ENCODE measurements at regions not wholly inside any gene's neighbourhood (a gene's known extent, or its start where the extent isn't known, plus 50 kb on each side); places are given as distances from the start of the nearest gene placed in this dataset.

- TF ChIP-seq YY1 (IDR thresholded peaks at IDR 0.05; ENCODE audit: borderline replicate concordance in 1 of 3, control insufficient read depth in 1 of 3, extremely low read depth in 1 of 3, insufficient read depth in 3 of 3, insufficient read length in 1 of 3, insufficient replicate concordance in 2 of 3, low read depth in 1 of 3, low read length in 2 of 3), result peak in 1 of 3 experiments; percentile 44
- TF ChIP-seq ZNF41 (CRISPR knock-in tag; conservative IDR thresholded peaks at IDR 0.05), result no peak
- TF ChIP-seq RUNX1 (IDR thresholded peaks at IDR 0.05; ENCODE audit: low read depth), result no peak
- no peak for TF ChIP-seq PPARD (CRISPR knock-in tag; IDR thresholded peaks at IDR 0.05)
- TF ChIP-seq ZNF133 (CRISPR knock-in tag; IDR thresholded peaks at IDR 0.05), result no peak
- TF ChIP-seq HMBOX1 (IDR thresholded peaks at IDR 0.05), result 0 out of 2 replicates have a peak, but pooled peaks have one; percentile 39
- TF ChIP-seq NFRKB (IDR thresholded peaks at IDR 0.05; ENCODE audit: low read depth), result peak; percentile 62; the same call in 1 of the 2 replicates
- TF ChIP-seq, protein P1, sequence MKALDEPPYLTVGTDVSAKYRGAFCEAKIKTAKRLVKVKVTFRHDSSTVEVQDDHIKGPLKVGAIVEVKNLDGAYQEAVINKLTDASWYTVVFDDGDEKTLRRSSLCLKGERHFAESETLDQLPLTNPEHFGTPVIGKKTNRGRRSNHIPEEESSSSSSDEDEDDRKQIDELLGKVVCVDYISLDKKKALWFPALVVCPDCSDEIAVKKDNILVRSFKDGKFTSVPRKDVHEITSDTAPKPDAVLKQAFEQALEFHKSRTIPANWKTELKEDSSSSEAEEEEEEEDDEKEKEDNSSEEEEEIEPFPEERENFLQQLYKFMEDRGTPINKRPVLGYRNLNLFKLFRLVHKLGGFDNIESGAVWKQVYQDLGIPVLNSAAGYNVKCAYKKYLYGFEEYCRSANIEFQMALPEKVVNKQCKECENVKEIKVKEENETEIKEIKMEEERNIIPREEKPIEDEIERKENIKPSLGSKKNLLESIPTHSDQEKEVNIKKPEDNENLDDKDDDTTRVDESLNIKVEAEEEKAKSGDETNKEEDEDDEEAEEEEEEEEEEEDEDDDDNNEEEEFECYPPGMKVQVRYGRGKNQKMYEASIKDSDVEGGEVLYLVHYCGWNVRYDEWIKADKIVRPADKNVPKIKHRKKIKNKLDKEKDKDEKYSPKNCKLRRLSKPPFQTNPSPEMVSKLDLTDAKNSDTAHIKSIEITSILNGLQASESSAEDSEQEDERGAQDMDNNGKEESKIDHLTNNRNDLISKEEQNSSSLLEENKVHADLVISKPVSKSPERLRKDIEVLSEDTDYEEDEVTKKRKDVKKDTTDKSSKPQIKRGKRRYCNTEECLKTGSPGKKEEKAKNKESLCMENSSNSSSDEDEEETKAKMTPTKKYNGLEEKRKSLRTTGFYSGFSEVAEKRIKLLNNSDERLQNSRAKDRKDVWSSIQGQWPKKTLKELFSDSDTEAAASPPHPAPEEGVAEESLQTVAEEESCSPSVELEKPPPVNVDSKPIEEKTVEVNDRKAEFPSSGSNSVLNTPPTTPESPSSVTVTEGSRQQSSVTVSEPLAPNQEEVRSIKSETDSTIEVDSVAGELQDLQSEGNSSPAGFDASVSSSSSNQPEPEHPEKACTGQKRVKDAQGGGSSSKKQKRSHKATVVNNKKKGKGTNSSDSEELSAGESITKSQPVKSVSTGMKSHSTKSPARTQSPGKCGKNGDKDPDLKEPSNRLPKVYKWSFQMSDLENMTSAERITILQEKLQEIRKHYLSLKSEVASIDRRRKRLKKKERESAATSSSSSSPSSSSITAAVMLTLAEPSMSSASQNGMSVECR (CRISPR knock-in tag; IDR thresholded peaks at IDR 0.05), result no peak
- TF ChIP-seq ZNF175 (CRISPR knock-in tag; IDR thresholded peaks at IDR 0.05; ENCODE audit: low read depth), result peak; percentile 94
- TF ChIP-seq ZBTB11 (CRISPR knock-in tag; IDR thresholded peaks at IDR 0.05), result peak in 1 of 3 experiments; percentile 51; a peak in 1 of 6 replicates
- TF ChIP-seq RBM34 (IDR thresholded peaks at IDR 0.05; ENCODE audit: borderline replicate concordance, insufficient read depth, low read length), result no peak
- TF ChIP-seq, protein P2, sequence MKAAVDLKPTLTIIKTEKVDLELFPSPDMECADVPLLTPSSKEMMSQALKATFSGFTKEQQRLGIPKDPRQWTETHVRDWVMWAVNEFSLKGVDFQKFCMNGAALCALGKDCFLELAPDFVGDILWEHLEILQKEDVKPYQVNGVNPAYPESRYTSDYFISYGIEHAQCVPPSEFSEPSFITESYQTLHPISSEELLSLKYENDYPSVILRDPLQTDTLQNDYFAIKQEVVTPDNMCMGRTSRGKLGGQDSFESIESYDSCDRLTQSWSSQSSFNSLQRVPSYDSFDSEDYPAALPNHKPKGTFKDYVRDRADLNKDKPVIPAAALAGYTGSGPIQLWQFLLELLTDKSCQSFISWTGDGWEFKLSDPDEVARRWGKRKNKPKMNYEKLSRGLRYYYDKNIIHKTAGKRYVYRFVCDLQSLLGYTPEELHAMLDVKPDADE (conservative IDR thresholded peaks at IDR 0.05; ENCODE audit: control insufficient read depth, low read depth, low read length), result no peak
- peak; percentile 47; the same call in 1 of the 2 replicates for TF ChIP-seq HEY1 (CRISPR knock-in tag; IDR thresholded peaks at IDR 0.05; ENCODE audit: borderline replicate concordance)
- no peak for TF ChIP-seq ZNF830 (CRISPR knock-in tag; IDR thresholded peaks at IDR 0.05)
- no peak for TF ChIP-seq ILF3 (IDR thresholded peaks at IDR 0.05; ENCODE audit: borderline replicate concordance)
Observed at GRCh38 chr6:30814146-30815040, 69.9 kb upstream of the DDR1 start (continued).

Measured in K562 (cell line).